HCT116 (cell line): ENCODE measurements at regions not wholly inside any gene's neighbourhood (a gene's known extent, or its start where the extent isn't known, plus 50 kb on each side); places are given as distances from the start of the nearest gene placed in this dataset.

Experiments
- ATAC-seq: fragments of 200-7000 bp; cut with Tn5 transposase; 2 replicates; pipeline ENCODE4 v1.9.1; 2020; ENCODE audit warnings: mild to moderate bottlenecking, moderate library complexity
- BruUV-seq: library from RNA; stranded (reverse); fragments of 400-500 nt; replicated peaks from 2 replicates; lab custom pipeline; 2021; lab: Mats Ljungman, UMichigan
- CTCF ChIA-PET: fragments of 300-600 bp; sonication (Branson Sonifier 250); formaldehyde crosslinking; loops from one replicate; lab custom pipeline; 2021; ENCODE audit warnings: antibody characterized with exemption; lab: Charles Lee
- POLR2A ChIA-PET: fragments of 300-600, 350-600 bp; sonication (Branson Sonifier 250); formaldehyde crosslinking; loops from one replicate; lab custom pipeline; 2021; ENCODE audit warnings: antibody characterized with exemption; lab: Charles Lee
- RAD21 ChIA-PET, 2 experiments: fragments of 300-600 bp; sonication (Branson Sonifier 250); formaldehyde crosslinking; loops; one replicate each; lab custom pipeline; 2023; ENCODE audit warnings: low total read pairs in 2 of 2; ENCODE audit not compliant: uncharacterized antibody in 2 of 2, unreplicated experiment in 2 of 2, low non-redundant PET in 1 of 2; lab: Charles Lee
- DNase-seq: peaks from one replicate; pipeline ENCODE4 v3.0.0-alpha.2; 2010; ENCODE audit warnings: low read depth, low spot score
- H2AFZ ChIP-seq: fragments of 200-600 bp; shearing (Covaris generic), sonication (generic); 2 replicates; pipeline ENCODE4 v1.6.1; 2017; ENCODE audit warnings: low read depth, mixed run types, mixed read lengths, antibody characterized with exemption, low read length; ENCODE audit not compliant: poor library complexity, severe bottlenecking
- H3K27ac ChIP-seq: 2 replicates; pipeline ENCODE4 v1.5.1; 2012; ENCODE audit warnings: low read depth, low read length
- H3K27me3 ChIP-seq: fragments of 200-600 bp; sonication (generic); 2 replicates; pipeline ENCODE4 v1.6.1; 2016; ENCODE audit warnings: mixed run types, low read length, mixed read lengths; ENCODE audit not compliant: insufficient read depth
- H3K36me3 ChIP-seq, 2 experiments: fragments of 200-500 bp in 1 of 2; fragments of 200-600 bp in 1 of 2; sonication (Bioruptor generic) in 1 of 2; sonication (generic) in 1 of 2; 2 replicates each; pipeline versions ENCODE4 v1.5.1 to v1.6.1; 2014 to 2016; ENCODE audit warnings: low read length in 2 of 2, inconsistent platforms in 1 of 2, mixed read lengths in 1 of 2, mixed run types in 1 of 2; ENCODE audit not compliant: insufficient read depth in 2 of 2, control insufficient read depth in 1 of 2
- H3K4me1 ChIP-seq, 2 experiments: fragments of 200-600 bp in 1 of 2; sonication (generic) in 1 of 2; 2 replicates each; pipeline versions ENCODE4 v1.5.1 to v1.6.1; 2012 to 2017; ENCODE audit warnings: low read length in 2 of 2, inconsistent platforms in 1 of 2, mild to moderate bottlenecking in 1 of 2, mixed read lengths in 1 of 2, mixed run types in 1 of 2, moderate library complexity in 1 of 2; ENCODE audit not compliant: insufficient read depth in 2 of 2, control insufficient read depth in 1 of 2
- H3K4me2 ChIP-seq: fragments of 200-600 bp; sonication (generic); 2 replicates; pipeline ENCODE4 v1.6.1; 2017; ENCODE audit warnings: mixed run types, low read length, mixed read lengths
- H3K4me3 ChIP-seq, 2 experiments: fragments of 200-600 bp in 1 of 2; sonication (generic) in 1 of 2; replicated peaks in 1 of 2; 2 replicates each; pipeline ENCODE4 v1.5.1; 2011 to 2016; ENCODE audit warnings: low read length in 2 of 2, control low read depth in 1 of 2, low read depth in 1 of 2, mild to moderate bottlenecking in 1 of 2, mixed read lengths in 1 of 2, mixed run types in 1 of 2
- H3K79me2 ChIP-seq: fragments of 200-600 bp; sonication (generic); 2 replicates; pipeline ENCODE4 v1.6.1; 2017; ENCODE audit warnings: mild to moderate bottlenecking, mixed run types, low read length, moderate library complexity, mixed read lengths; ENCODE audit not compliant: insufficient read depth
- H3K9ac ChIP-seq: fragments of 200-600 bp; sonication (generic); 2 replicates; pipeline ENCODE4 v1.6.1; 2016; ENCODE audit warnings: low read length, mixed read lengths
- H3K9me2 ChIP-seq: fragments of 200-600 bp; sonication (generic), shearing (Covaris generic); 2 replicates; pipeline ENCODE4 v1.6.1; 2017; ENCODE audit warnings: mixed run types, mild to moderate bottlenecking, moderate library complexity; ENCODE audit not compliant: insufficient read depth
- H3K9me3 ChIP-seq, 2 experiments: fragments of 200-500 bp in 1 of 2; fragments of 200-600 bp in 1 of 2; sonication (Bioruptor generic) in 1 of 2; sonication (generic) in 1 of 2; 2 replicates each; pipeline ENCODE4 v1.6.1; 2014 to 2017; ENCODE audit warnings: low read length in 2 of 2, mixed read lengths in 2 of 2, inconsistent platforms in 1 of 2, low read depth in 1 of 2, mild to moderate bottlenecking in 1 of 2, mixed run types in 1 of 2, moderate library complexity in 1 of 2; ENCODE audit not compliant: control insufficient read depth in 1 of 2, insufficient read depth in 1 of 2
- H4K20me1 ChIP-seq: fragments of 200-600 bp; sonication (generic), shearing (Covaris generic); 2 replicates; pipeline ENCODE4 v1.6.1; 2017; ENCODE audit warnings: mixed run types, mild to moderate bottlenecking, moderate library complexity; ENCODE audit not compliant: insufficient read depth
- CBX3 ChIP-seq: IDR thresholded peaks from 2 replicates; pipeline ENCODE4 v1.6.1; 2012; ENCODE audit warnings: low read depth
- CTCF ChIP-seq, 3 experiments: fragments of 200-600 bp in 1 of 3; sonication (generic) in 1 of 3; IDR thresholded peaks in 2 of 3; conservative IDR thresholded peaks in 1 of 3; 2 replicates each; pipeline ENCODE4 v1.5.1; 2012 to 2017; ENCODE audit warnings: low read depth in 2 of 3, low read length in 2 of 3, antibody characterized with exemption in 1 of 3, borderline replicate concordance in 1 of 3, control low read depth in 1 of 3, mild to moderate bottlenecking in 1 of 3, mixed read lengths in 1 of 3, mixed run types in 1 of 3, moderate library complexity in 1 of 3; ENCODE audit not compliant: insufficient read depth in 1 of 3
- EGR1 ChIP-seq: IDR thresholded peaks from 2 replicates; pipeline ENCODE4 v1.6.1; 2012; ENCODE audit warnings: low read depth
- EZH2 ChIP-seq: fragments of 200-600 bp; sonication (generic); IDR thresholded peaks from 2 replicates; pipeline ENCODE4 v1.6.1; 2017; ENCODE audit warnings: antibody characterized with exemption, mixed run types
- EZH2phosphoT487 ChIP-seq: fragments of 200-600 bp; IDR thresholded peaks from 2 replicates; pipeline ENCODE4 v1.6.1; 2018; ENCODE audit warnings: antibody characterized with exemption, borderline replicate concordance
- FOSL1 ChIP-seq: IDR thresholded peaks from 2 replicates; pipeline ENCODE4 v1.6.1; 2012; ENCODE audit warnings: low read depth
- JUND ChIP-seq: IDR thresholded peaks from 2 replicates; pipeline ENCODE4 v1.6.1; 2012
- MAX ChIP-seq: IDR thresholded peaks from 2 replicates; pipeline ENCODE4 v1.6.1; 2012
- POLR2A ChIP-seq: IDR thresholded peaks from 2 replicates; pipeline ENCODE4 v1.7.0; 2011; ENCODE audit warnings: borderline replicate concordance; ENCODE audit not compliant: insufficient read depth, insufficient read length; ENCODE audit errors: extremely low read depth
- POLR2AphosphoS5 ChIP-seq: IDR thresholded peaks from 2 replicates; pipeline ENCODE4 v1.6.1; 2011; ENCODE audit warnings: mild to moderate bottlenecking, low read depth, low read length, moderate library complexity
- REST ChIP-seq: IDR thresholded peaks from 2 replicates; pipeline ENCODE4 v1.6.1; 2012; ENCODE audit warnings: low read depth
- SP1 ChIP-seq: IDR thresholded peaks from 2 replicates; pipeline ENCODE4 v1.6.1; 2012; ENCODE audit warnings: low read depth
- SRF ChIP-seq: IDR thresholded peaks from 2 replicates; pipeline ENCODE4 v1.6.1; 2012; ENCODE audit warnings: low read depth
- YY1 ChIP-seq: IDR thresholded peaks from 2 replicates; pipeline ENCODE4 v1.6.1; 2011; ENCODE audit warnings: low read length, low read depth, moderate library complexity, mild to moderate bottlenecking; ENCODE audit not compliant: insufficient replicate concordance; ENCODE audit errors: extremely low read depth
- ZFX ChIP-seq: fragments of 450-650 bp; IDR thresholded peaks from 2 replicates; pipeline ENCODE4 v1.6.1; 2017
- ZNF274 ChIP-seq: fragments of 200-500 bp; sonication (Bioruptor generic); IDR thresholded peaks from 2 replicates; pipeline ENCODE4 v1.6.1; 2014; ENCODE audit warnings: mild to moderate bottlenecking, low read depth, low read length, inconsistent platforms
- intact Hi-C: fragments of 100-400 bp; cut with micrococcal nuclease; formaldehyde crosslinking; loops from 2 replicates; pipeline ENCODE4 v1.10.0; 2022

GRCh38 chr1:69438056-69438795 is 129.5 kb upstream of the LRRC7 start (continued):
- TF ChIP-seq CTCF (IDR thresholded peaks at IDR 0.05 in 2 of 3, conservative IDR thresholded peaks at IDR 0.05 in 1 of 3; ENCODE audit: borderline replicate concordance in 1 of 3, insufficient read depth in 1 of 3, low read depth in 2 of 3, low read length in 2 of 3) = no peak
- no peak for TF ChIP-seq ZNF274
- TF ChIP-seq YY1 = no peak
- TF ChIP-seq, all 23 proteins: peak for 0

- Histone ChIP-seq H3K79me2 (no peaks in the 10 kb centered on the region), H3K9ac (no peak overlapping the region), H3K4me2 (no peak overlapping the region), H3K27ac (no peak overlapping the region), H4K20me1 (no peaks in the 10 kb centered on the region), H2AFZ (no peak overlapping the region), H3K9me3 (no peaks in the 10 kb centered on the region), H3K9me2 (no peaks in the 10 kb centered on the region), H3K36me3 (no peaks in the 10 kb centered on the region), H3K4me3 (no peak overlapping the region), H3K4me1 (no peaks in the 10 kb centered on the region), H3K27me3 (no peaks in the 10 kb centered on the region)
- BruUV-seq = no TSS peak
- ATAC-seq (no peak), DNase-seq (no peak)
- RAD21 ChIA-PET = no interaction called here
- CTCF ChIA-PET = no interaction called here
- POLR2A ChIA-PET = no interaction called here
- intact Hi-C loops = no loop called here
- TF ChIP-seq SP1 (no peak), POLR2A (no peak), EGR1 (no peak), REST (no peak), JUND (no peak), POLR2AphosphoS5 (no peak), CBX3 (no peak), EZH2 (no peak), MAX (no peak), EZH2phosphoT487 (no peak), ZFX (no peak), CTCF (IDR thresholded peaks at IDR 0.05 in 2 of 3, conservative IDR thresholded peaks at IDR 0.05 in 1 of 3; ENCODE audit: borderline replicate concordance in 1 of 3, insufficient read depth in 1 of 3, low read depth in 2 of 3, low read length in 2 of 3) (no peak), FOSL1 (no peak), SRF (no peak)
Measured at GRCh38 chr1:69441496-69441895, 126.2 kb upstream of the LRRC7 start.
